ENCODE measurements at regions not wholly inside any gene's neighbourhood (a gene's known extent, or its start where the extent isn't known, plus 50 kb on each side); places are given as distances from the start of the nearest gene placed in this dataset.
"Not testable (repeated sequence)": the region's sequence is repeated elsewhere in the genome, so short reads cannot be mapped to it uniquely, and the experiment has no call there.

DNA sequence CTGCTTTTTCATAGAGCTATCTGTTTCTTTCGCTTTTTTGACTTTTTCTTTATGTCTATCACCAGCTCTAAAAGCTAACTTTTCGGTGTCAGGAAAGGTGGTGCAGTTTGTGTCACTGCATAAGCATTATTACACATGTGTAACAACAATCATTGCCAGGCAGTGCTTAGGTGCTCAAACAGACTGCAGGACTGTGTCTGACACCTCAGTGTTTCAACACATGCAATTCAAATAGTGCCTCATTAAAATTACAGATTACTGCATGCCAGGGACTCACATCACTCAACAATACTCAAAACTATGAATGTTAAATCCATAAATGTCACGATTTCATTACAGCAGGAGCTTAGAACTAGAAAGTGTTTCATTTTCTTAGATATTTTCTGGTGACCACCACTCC is 265.3 kb upstream of the SMIM30 start:
- DNase-seq (ENCODE audit: low spot score) = no peak

DNA sequence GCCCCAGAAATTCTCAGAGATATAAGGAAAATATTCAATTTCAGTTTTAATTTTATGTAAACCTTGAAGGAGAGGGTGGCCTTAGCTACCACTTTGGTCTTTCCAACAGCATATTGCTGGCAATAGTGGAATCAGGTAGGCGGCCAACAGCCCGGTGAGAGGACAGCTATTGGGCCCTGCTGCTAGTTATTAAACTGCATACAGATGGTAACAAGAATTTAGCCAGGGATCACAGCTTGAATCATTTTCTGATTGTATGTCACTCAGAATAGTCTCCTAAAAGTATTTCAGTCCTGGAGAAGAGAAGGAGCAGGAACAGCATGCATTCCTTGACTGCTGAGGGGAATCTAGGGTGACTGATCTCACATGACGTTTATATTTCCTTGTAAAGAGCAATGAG is 261.4 kb upstream of the SMIM30 start:
- no peak for DNase-seq (ENCODE audit: low spot score)

DNA sequence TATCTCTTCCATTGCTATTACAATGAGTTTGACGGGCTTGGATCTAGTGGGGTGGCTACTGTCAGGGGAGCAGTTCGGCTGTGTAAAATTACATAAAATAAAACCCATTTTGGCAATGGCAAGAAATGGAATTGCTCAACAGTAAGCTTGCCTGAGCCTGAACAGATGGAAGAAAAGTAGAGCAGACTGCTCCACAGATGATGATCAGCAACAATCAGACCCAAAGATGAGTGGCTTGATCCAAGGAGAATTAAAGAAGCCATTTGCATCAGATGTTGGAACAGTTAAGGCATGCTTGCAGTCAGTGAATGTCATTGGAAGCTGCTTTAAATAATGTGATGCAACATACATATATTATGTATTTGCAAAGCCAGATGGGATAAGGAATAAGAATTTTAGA is 256.6 kb upstream of the SMIM30 start:
- DNase-seq (ENCODE audit: low spot score) = no peak

DNA sequence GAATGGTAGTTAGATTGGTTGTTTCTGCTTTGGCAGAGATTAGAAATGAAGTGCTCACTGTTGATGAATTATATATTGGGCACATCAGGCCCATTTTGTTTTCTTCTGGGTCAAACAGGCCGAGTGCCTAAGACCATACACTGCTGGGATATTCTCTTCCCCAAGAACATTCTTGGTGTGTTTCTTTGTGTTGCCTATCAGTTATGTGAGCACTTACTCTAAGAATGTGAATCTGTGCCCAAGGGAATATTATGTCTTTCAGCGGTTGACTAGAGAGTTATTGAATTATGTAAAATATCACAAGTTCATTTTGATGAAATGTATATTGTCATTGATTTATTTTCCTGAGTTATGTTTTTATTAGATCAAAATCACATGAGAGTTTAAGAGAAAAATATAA is 255.5 kb upstream of the SMIM30 start:
- no peak for DNase-seq (ENCODE audit: low spot score)

DNA sequence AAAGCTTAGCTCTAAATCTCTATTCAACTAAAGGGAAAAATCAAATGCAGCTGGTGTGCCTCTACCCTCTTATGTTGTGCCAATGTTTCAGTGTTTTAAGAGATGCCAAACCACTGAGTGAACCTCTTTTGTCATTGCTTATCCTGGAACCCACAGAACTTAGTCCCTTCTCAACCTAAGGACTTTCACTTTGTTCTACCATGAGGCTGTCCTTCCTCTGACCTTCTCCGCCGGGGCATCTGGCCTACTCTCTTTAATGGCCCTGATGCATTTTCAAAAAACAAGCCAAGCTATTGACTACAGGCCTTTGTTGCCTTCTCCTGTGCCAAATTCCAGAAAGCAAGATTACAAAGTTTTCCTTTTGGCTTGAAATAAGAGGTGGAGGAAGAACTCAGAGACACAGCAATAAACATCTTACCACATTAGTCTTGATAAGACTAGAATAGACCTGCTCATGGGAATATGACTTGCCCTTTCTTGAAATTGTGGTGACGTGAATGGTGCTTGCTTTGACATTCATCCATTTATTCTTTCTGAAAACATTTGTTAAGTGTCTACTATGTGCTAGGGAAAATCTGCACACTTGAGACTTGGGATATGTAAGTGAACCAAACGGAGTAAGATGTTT is 253.2 kb upstream of the SMIM30 start:
- no peak for DNase-seq (ENCODE audit: low spot score)

DNA sequence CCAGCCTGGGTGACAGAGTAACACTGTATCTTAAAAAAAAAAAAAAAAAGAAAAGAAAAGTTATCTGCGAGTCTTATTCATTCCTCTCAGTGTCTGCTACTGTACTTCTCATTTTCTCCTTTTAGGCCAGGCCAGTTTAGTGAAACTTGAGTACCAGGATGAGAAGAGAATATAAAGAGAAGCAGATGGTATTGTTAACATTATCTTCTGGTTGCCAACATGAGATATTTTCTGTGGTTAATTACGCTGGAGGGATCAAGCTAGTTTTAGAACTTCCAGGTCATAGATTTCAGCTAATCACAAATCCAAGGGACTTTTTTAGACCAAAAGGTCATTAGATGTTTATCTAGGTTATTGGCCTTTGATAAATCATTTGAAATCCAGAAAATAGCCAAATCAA is 252.6 kb upstream of the SMIM30 start:
- no peak for DNase-seq (ENCODE audit: low spot score)

DNA sequence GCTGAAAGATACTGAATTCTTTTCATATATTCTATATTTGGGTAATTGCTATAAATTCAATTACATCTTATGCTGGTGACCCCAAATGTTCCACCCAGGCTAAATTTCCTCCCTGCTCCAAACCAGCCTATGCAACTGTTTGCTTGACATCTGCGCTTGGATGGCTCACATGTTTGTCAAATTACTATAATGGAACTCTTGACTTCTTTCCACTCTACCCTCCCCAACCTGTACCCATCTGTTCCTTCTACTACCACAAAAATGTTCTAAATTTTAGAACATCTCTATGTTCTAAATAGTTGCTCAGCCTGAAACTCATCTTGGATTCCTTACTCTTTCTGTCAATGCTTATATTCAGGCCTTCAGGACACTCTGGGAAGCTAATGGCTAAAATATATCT is 249.9 kb upstream of the SMIM30 start:
- DNase-seq (ENCODE audit: low spot score) = no peak

DNA sequence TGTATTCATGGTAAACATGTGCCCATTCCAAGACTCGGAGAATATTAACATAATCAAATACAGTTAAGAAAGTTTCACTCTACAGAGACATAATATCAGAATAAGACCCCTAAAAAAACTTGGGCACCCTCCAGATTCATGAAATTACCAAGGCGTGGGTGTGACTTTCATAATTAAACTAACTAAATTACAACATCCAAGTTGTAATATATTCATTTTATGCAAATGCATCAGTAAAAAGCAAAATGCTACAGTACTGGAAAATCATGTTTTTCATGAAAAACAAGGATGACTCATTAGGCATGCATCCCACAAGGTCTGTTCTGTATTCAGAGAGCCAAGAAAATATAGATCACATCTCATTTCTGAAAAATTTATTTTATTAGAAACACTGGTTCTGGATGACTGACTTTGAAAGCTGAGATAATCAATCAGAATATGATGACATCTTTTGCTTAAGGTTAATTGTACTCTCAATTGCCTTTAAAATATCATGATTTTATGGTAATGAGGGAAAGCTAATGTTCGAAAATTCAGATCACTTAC is 248.8 kb upstream of the SMIM30 start:
- DNase-seq (ENCODE audit: low spot score) = no peak

DNA sequence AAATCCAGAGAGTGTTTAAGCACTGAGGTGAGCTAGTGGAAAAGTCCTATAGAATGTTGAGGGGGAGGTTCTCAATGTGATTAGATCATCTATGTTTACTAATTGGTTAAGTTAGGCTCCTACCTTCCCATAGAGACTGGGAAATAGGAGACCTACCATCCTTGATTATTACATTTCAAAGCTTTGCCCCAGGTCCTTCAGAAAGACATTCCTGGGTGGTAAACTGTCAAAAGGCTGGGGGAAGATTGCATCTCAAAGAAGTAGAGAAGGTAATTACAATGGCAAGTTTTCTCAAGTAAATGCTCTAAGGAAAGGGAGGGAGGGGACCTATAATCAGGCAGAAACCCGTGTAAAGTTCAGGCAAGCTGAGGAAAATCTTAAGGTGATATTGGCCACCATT is 247.8 kb upstream of the SMIM30 start:
- no peak for DNase-seq (ENCODE audit: low spot score)

DNA sequence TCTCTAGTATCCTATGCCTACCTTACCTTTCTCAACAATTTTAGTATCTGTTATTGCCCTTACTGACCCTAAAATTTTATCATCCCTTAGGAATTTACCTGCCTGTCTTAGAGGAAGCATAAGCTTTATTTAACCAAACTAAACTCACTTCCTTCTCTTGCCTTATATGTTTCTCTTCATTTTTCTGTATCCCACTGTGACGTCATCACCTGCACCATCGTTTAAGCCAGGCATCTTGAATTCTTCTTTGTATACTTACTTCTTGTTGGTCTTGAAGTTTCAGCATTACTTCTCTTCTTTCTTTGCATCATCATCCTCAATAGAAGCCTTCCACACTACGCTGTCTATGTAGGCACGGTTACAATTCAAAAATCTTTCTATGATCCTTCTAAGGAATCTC is 231.0 kb upstream of the SMIM30 start:
- no peak for DNase-seq (ENCODE audit: low spot score)

DNA sequence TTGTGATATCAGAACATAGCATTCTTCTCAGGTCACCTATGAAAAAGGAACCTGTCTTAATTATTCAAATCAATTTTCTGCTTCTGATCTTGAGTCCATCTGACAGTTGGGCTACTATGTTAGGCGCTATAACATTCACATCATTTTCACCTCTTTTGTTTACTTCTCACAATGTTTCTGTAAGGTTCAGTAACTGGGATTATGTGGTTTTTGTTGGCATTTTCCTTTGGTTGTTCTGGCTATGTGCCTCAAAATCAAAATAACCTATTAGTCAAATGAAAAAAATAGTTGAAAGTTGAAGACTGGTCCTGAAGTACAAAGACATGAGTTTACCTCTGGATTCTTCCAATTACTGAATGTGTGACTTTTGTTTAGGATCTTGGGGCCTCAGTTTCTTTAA is 221.3 kb upstream of the SMIM30 start:
- DNase-seq (ENCODE audit: low spot score) = no peak

DNA sequence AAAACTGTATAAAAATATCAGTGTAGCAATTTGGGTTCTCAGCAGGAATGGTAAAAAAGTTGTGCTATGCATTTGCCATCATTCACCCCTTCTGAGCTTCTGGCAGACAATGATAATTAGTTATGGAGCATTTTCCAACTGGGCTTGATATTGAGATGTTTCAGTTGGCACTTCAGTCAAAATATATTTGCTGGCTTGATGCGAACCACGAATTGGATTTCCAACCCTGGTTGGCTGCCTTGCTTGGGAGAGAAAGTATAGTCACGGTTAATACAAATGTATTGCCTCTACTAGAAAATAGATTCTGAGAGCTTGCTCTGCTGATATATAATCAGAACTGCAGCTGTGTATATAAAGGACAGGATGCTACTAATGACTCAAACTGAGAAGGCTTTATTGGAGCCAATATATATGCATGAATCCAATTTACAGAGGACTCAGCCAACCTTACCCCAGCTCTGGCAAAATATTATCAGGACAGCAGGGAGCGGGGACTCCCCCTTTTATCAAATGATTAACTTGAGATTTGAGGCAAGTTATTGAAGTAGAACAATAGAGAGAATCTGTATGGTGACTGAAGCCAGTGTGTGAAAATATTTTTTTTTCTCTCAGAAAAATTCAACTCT is 219.8 kb upstream of the SMIM30 start:
- no peak for DNase-seq (ENCODE audit: low spot score)

DNA sequence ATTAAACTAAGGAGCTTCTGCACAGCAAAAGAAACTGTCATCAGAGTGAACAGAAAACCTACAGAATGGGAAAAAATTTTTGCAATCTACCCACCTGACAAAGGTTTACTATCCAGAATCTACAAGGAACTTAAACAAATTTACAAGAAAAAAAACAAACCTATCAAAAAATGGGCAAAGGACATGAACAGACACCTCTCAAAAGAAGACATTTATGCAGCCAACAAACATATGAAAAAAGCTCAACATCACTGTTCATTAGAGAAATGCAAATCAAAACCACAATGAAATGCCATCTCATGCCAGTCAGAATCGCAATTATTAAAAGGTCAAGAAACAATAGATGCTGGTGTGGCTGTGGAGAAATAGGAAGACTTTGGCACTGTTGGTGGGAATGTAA is 218.5 kb upstream of the SMIM30 start:
- not testable (repeated sequence) for DNase-seq (ENCODE audit: low spot score)

DNA sequence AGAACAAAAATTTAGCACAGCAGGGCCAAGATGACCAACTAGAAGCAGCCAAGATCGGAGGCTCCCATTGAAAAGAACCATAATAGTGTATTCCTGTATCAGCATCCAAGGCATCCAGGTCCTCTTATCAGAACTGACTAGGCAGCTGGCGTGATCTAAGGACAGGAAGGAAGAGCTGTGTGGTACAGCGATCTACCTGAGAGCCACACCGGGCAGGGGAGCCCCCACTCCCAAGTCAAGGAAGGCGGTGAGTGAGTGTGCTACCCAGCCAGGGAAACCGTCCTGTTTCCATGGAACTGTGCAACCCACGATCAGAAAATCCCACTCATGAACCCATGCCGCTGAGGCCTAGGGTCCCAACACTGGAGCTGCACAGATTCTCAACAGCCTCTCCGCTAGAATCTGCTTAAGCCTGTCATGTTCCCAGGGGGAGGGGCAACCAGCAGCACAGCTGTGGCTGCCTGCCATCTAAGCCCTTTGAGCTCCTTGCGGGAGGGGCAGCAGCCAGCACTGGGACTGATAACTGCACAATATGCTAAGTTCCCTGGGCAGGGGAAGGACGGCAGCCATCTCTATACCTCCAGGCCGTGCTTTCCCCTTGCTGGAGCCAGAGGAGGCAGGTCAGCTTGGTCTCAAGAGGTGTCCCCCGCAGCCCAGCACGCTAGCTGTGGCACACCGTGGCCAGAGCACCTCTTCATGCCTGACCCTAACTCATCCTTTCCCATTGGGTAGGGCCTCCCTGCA is 213.0 kb upstream of the SMIM30 start:
- DNase-seq (ENCODE audit: low spot score) = no peak

DNA sequence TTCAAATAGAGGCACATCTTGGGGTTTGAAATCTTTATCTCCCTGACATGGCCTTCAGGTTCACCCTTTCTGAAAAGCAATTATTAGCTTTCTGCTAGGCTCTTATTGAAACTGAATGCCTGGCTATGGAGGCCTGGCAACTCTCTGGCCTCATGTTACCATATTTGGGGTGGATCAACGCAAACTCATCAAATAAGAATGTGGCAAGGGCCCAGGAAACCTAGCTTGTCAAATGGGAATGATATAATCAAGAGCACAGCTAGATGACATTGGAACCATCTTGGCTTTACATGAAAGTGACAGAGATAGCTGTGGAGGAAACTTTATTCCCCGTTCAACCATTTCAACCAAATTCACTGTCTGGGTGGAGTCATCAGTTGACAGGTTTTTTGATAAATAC is 202.8 kb upstream of the SMIM30 start:
- no peak for DNase-seq (ENCODE audit: low spot score)

DNA sequence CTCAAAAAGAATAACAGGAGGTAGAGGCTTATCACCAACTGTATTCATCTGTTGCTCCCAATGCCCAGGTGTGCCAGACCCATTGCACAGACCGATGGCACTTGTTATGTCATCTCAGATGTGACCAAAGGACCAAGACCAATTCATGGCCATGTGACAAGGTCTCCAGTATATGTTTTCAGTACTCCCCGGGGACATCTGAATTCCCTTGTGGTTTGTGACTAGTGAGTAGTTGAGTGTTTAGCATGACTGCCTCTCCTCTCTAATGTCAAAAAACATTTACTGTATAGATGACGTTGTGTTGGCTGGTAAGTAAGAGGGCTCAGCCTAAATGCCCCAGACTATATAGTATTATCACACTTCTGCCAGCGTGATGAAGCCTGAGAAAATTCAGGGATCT is 202.1 kb upstream of the SMIM30 start:
- DNase-seq (ENCODE audit: low spot score) = no peak

DNA sequence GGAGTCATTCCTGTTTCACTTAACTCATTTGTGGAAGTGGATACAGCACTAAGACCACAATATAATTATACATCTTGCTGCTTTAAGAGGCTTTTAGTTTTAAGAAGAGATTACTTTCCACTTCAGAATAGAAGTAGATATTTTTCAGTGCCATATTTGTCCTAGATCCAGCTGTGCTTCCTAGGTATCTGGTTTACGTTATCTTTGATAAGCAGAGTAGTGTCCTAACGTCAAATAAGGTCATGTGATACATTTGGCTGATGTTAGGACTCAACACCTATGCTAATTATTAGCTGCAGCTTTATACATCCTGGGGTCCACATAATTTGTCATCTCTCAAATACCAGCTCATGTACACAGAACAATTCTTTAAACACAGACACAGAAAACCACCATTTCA is 196.2 kb upstream of the SMIM30 start:
- DNase-seq (ENCODE audit: low spot score) = no peak

DNA sequence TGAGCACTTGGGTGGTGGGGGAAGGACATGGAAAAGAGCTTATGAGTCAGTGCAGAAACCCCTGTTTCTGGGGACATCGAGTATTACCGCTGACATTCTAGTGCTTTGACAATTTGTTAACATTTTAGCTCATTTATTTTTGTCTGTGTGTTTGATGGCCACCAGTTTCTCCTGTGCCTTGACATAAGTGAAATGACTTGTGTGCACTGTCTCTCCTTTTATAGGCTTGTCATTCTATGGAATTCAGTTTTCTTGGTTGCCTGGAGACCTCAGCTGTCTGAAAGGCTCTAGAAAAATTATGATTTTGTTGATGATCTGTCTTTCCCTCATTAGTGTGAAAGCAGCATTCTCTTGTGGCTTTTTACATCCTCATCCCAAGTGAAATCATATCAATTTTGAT is 190.0 kb upstream of the SMIM30 start:
- no peak for DNase-seq (ENCODE audit: low spot score)

DNA sequence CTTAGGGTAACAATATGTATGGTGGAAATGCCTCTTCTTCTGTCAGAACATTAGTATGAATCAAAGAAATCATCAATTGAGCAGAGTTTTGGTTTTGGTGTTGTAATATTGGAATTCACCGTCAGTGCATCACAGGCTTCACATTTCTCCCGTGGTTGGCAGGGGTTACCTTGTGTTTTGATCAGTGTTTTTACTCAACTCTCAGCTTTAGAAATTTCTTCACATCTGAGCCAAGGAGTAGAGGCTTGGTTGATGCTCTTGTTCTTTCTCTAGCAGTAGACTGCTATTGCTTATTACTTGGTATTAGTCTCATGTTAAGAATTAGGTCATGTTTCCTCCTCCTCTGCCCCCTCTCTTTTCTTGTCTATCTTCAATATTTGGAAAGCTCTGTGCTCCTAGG is 188.8 kb upstream of the SMIM30 start:
- no peak for DNase-seq (ENCODE audit: low spot score)

DNA sequence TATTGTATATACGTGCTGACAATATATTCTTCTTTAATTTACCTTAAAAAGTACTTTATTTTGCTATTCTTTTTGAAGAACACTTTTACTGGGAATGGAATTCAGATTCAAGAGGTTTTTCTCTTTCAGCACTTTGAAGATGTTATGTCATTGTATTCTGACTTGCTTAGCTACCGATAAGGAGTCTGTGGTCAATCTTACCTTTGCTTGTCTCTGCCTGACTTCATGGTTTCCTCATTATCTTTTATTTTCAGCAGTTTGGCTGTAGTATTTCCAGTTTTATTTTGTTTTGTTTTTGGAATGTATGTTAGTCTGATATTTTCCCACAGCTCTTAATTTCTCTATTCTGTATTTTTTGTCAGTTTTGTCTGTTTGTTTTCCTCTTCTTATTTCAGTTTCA is 187.9 kb upstream of the SMIM30 start:
- no peak for DNase-seq (ENCODE audit: low spot score)

DNA sequence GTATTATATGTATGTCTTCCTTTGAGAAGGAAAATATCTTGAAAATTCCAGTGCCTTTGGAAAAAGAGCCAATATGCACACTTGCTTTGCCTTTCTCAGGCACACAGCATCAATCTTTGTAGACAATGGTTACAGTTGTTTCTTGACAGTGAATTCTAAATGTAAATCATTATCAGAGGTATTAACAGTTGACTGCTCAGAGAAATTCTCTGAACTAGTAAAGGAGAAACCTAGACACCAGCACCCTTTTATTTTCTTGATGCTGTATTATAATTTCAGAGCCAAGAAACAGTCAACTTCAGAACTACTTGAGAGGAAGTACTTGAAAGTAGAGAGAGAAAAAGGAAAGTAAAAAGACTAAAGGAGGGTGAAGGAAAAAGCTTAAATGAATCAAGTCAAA is 185.8 kb upstream of the SMIM30 start:
- DNase-seq (ENCODE audit: low spot score) = no peak

DNA sequence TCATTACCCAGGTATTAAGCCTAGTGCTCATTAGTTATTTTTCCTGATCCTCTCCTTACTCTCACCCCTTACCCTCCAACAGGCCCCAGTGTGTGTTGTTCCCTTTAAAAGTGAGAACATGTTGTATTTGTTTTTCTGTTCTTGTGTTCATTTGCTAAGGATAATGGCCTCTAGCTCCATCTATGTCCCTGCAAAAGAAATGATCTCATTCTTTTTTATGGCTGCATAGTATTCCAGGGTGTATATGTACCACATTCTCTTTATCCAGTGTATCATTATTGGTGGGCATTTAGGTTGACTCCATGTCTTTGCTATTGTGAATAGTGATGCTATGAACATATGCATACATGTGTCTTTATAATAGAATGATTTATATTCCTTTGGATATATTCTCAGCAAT is 185.0 kb upstream of the SMIM30 start:
- not testable (repeated sequence) for DNase-seq (ENCODE audit: low spot score)

DNA sequence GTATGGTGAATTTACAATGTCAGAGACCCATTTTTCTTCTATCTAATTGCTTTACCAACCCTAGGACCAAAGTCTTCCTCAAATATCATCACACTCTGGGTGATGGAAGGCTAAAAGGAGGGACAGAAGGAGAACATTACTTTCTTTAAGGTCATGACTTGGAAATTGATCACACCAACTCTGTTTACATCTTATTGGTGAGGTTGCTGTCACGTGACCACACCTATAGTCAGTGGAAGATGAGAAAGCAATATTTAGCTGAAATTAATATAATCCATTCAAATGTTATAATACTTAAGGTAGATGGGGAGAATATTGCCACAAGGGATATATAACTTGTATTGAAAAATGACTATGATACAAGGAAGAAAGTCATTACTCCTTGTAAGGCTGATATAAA is 183.6 kb upstream of the SMIM30 start:
- no peak for DNase-seq (ENCODE audit: low spot score)

All from kidney capillary endothelial cell (primary cell).